Sigmoid colon (tissue), 6 donors: ENCODE measurements at regions not wholly inside any gene's neighbourhood (a gene's known extent, or its start where the extent isn't known, plus 50 kb on each side); places are given as distances from the start of the nearest gene placed in this dataset.

ENCODE experiments used
- DNase-seq: peaks from one replicate; pipeline ENCODE4 v3.0.0-alpha.2; 2019
- H3K27ac ChIP-seq, 4 donors: fragments of 200-600 bp; sonication (generic); one replicate each; pipeline ENCODE4 v1.5.1; 2016 to 2019; ENCODE audit warnings: mild to moderate bottlenecking in 1 of 4
- H3K27me3 ChIP-seq, 3 donors: fragments of 200-600 bp; sonication (generic); one replicate each; pipeline ENCODE4 v1.5.1; 2019; ENCODE audit warnings: mild to moderate bottlenecking in 1 of 3
- H3K36me3 ChIP-seq, 4 donors: fragments of 200-600 bp; sonication (generic); one replicate each; pipeline ENCODE4 v1.5.1; 2016 to 2019
- H3K4me1 ChIP-seq, 4 donors: fragments of 200-600 bp; sonication (generic); one replicate each; pipeline ENCODE4 v1.5.1; 2017 to 2019
- H3K4me3 ChIP-seq, 4 donors: fragments of 200-600 bp; sonication (generic); one replicate each; pipeline ENCODE4 v1.5.1; 2017 to 2019; ENCODE audit warnings: mild to moderate bottlenecking in 2 of 4, moderate library complexity in 1 of 4
- H3K9me3 ChIP-seq, 4 donors: fragments of 200-600 bp in 3 of 4; sonication (generic) in 3 of 4; one replicate each; pipeline versions ENCODE4 v1.5.1 to v1.6.1; 2013 to 2019
- CTCF ChIP-seq, 4 experiments: fragments of 450-650 bp in 3 of 4; fragments of 200-600 bp in 1 of 4; IDR thresholded peaks; one replicate each; pipeline ENCODE4 v1.5.1; 2016 to 2019; ENCODE audit warnings: antibody characterized with exemption in 4 of 4, mild to moderate bottlenecking in 3 of 4, moderate library complexity in 2 of 4
- EP300 ChIP-seq, 4 donors: sonication (generic); formaldehyde crosslinking; IDR thresholded peaks; one replicate each; pipeline ENCODE4 v1.6.1; 2017; ENCODE audit warnings: antibody characterized with exemption in 4 of 4
- POLR2A ChIP-seq, 2 donors: fragments of 450-650 bp; IDR thresholded peaks; one replicate each; pipeline ENCODE4 v1.6.1; 2016; ENCODE audit warnings: antibody characterized with exemption in 2 of 2, mild to moderate bottlenecking in 2 of 2, moderate library complexity in 2 of 2
- POLR2AphosphoS5 ChIP-seq, 4 donors: sonication (generic); formaldehyde crosslinking; IDR thresholded peaks; one replicate each; pipeline ENCODE4 v1.6.1; 2017; ENCODE audit warnings: antibody characterized with exemption in 4 of 4
- WGBS, 2 donors: extraction: QIAGEN DNeasy Blood & Tissue Kit; methylation state at CpG; one replicate each; pipeline ENCODE4 v1.1.7; 2013; 5-methylcytosine and 5-hydroxymethylcytosine counted together
- intact Hi-C: fragments of 100-400 bp; cut with DNase I; formaldehyde crosslinking; loops from one replicate; pipeline ENCODE4 v1.15.1; 2023
- donor health status: healthy with polysubstance abuse.
- donor health status: healthy.

- TF ChIP-seq POLR2A (IDR thresholded peaks at IDR 0.05), result no peak
- TF ChIP-seq CTCF (IDR thresholded peaks at IDR 0.05), result no peak
- TF ChIP-seq EP300 (IDR thresholded peaks at IDR 0.05), result no peak
- no peak for TF ChIP-seq POLR2AphosphoS5 (IDR thresholded peaks at IDR 0.05)
- Histone ChIP-seq H3K36me3 (no peaks in the 10 kb centered on the region), H3K4me1 (no peaks in the 10 kb centered on the region), H3K4me3 (no peak overlapping the region), H3K27me3 (peaks cover 0 to 9% (median 0%) of the 10 kb centered on the region in 3 donors), H3K9me3 (no peaks in the 10 kb centered on the region), H3K27ac (no peak overlapping the region)
- WGBS, 2 donors, result 55 to 62% methylated on average over 4 of the region's 4 CpGs
- intact Hi-C loops, result no loop called here
- DNase-seq, result no peak
Measured at GRCh38 chr6:40733770-40734396, 146.7 kb upstream of the LRFN2 start.

GRCh38 chr6:40733290-40733689 is 146.1 kb upstream of the LRFN2 start:
- DNase-seq, result no peak
- WGBS, 2 donors, result 74 to 83% methylated on average over 1 of the region's 1 CpG

GRCh38 chr6:40732878-40733277 is 145.7 kb upstream of the LRFN2 start:
- Histone ChIP-seq H3K36me3 (no peaks in the 10 kb centered on the region), H3K27ac (no peak overlapping the region), H3K27me3 (peaks cover 0 to 9% (median 0%) of the 10 kb centered on the region in 3 donors), H3K4me1 (no peaks in the 10 kb centered on the region), H3K9me3 (no peaks in the 10 kb centered on the region), H3K4me3 (no peak overlapping the region)
- DNase-seq, result no peak
- intact Hi-C loops, result no loop called here
- 64 to 83% methylated on average over 3 of the region's 3 CpGs for WGBS, 2 donors
- TF ChIP-seq POLR2A (IDR thresholded peaks at IDR 0.05) (no peak), POLR2AphosphoS5 (IDR thresholded peaks at IDR 0.05) (no peak), EP300 (IDR thresholded peaks at IDR 0.05) (no peak), CTCF (IDR thresholded peaks at IDR 0.05) (no peak)

More at GRCh38 chr6:40733290-40733689, 146.1 kb upstream of the LRFN2 start:
- Histone ChIP-seq H3K9me3 (no peaks in the 10 kb centered on the region), H3K27me3 (peaks cover 0 to 9% (median 0%) of the 10 kb centered on the region in 3 donors), H3K27ac (no peak overlapping the region), H3K4me1 (no peaks in the 10 kb centered on the region), H3K4me3 (no peak overlapping the region), H3K36me3 (no peaks in the 10 kb centered on the region)
- intact Hi-C loops, result no loop called here
- no peak for TF ChIP-seq POLR2A (IDR thresholded peaks at IDR 0.05)
- TF ChIP-seq CTCF (IDR thresholded peaks at IDR 0.05), result no peak
- TF ChIP-seq EP300 (IDR thresholded peaks at IDR 0.05), result no peak
- TF ChIP-seq POLR2AphosphoS5 (IDR thresholded peaks at IDR 0.05), result no peak

- TF ChIP-seq POLR2A (IDR thresholded peaks at IDR 0.05) (no peak), EP300 (IDR thresholded peaks at IDR 0.05) (no peak), CTCF (IDR thresholded peaks at IDR 0.05) (no peak), POLR2AphosphoS5 (IDR thresholded peaks at IDR 0.05) (no peak)
- Histone ChIP-seq H3K27ac (no peak overlapping the region), H3K27me3 (no peaks in the 10 kb centered on the region), H3K36me3 (no peaks in the 10 kb centered on the region), H3K9me3 (no peaks in the 10 kb centered on the region), H3K4me3 (no peak overlapping the region), H3K4me1 (no peaks in the 10 kb centered on the region)
- DNase-seq, result no peak
- intact Hi-C loops, result no loop called here
- 92 to 93% methylated on average over 3 of the region's 3 CpGs for whole genome bisulfite sequencing, 2 donors
Measured at GRCh38 chr6:40728643-40729042, 141.5 kb upstream of the LRFN2 start.

- Histone ChIP-seq H3K9me3 (no peaks in the 10 kb centered on the region), H3K36me3 (no peaks in the 10 kb centered on the region), H3K4me3 (no peak overlapping the region), H3K27ac (no peak overlapping the region), H3K4me1 (no peaks in the 10 kb centered on the region), H3K27me3 (no peaks in the 10 kb centered on the region)
- intact Hi-C loops, result no loop called here
- TF ChIP-seq CTCF (IDR thresholded peaks at IDR 0.05) (no peak), POLR2A (IDR thresholded peaks at IDR 0.05) (no peak), EP300 (IDR thresholded peaks at IDR 0.05) (no peak), POLR2AphosphoS5 (IDR thresholded peaks at IDR 0.05) (no peak)
- DNase-seq, result no peak
- 60 to 70% methylated on average over 1 of the region's 1 CpG for WGBS, 2 donors
Measured at GRCh38 chr6:40727271-40727670, 140.1 kb upstream of the LRFN2 start.
